NCI-H774 (cell line): ENCODE measurements at regions not wholly inside any gene's neighbourhood (a gene's known extent, or its start where the extent isn't known, plus 50 kb on each side); places are given as distances from the start of the nearest gene placed in this dataset.

ENCODE experiments used
- DNase-seq: peaks from one replicate; lab custom pipeline; 2025; lab: John Stamatoyannopoulos, UW

GRCh38 chr3:82287562-82287961, 526.1 kb upstream of the GBE1 start:
- no peak for DNase-seq

- no peak for DNase-seq
Observed at GRCh38 chr3:82281205-82281604, 519.8 kb upstream of the GBE1 start.

GRCh38 chr3:82276992-82277391, 515.5 kb upstream of the GBE1 start:
- no peak for DNase-seq

GRCh38 chr3:82274897-82275296, 513.5 kb upstream of the GBE1 start:
- no peak for DNase-seq

- no peak for DNase-seq
Observed at GRCh38 chr3:82265747-82266146, 504.3 kb upstream of the GBE1 start.

- DNase-seq: no peak
Observed at GRCh38 chr3:82262193-82262592, 500.7 kb upstream of the GBE1 start.

- no peak for DNase-seq
Observed at GRCh38 chr3:82261637-82262036, 500.2 kb upstream of the GBE1 start.

- DNase-seq: no peak
Observed at GRCh38 chr3:82261013-82261412, 499.6 kb upstream of the GBE1 start.

GRCh38 chr3:82259994-82260393, 498.5 kb upstream of the GBE1 start:
- DNase-seq: no peak

- DNase-seq: peak; percentile 23
Observed at GRCh38 chr3:82240322-82240721, 478.9 kb upstream of the GBE1 start.

GRCh38 chr3:82236257-82236656, 474.8 kb upstream of the GBE1 start:
- no peak for DNase-seq

- no peak for DNase-seq
Observed at GRCh38 chr3:82229397-82229796, 468.0 kb upstream of the GBE1 start.

- DNase-seq: no peak
Observed at GRCh38 chr3:82224661-82225060, 463.2 kb upstream of the GBE1 start.

- no peak for DNase-seq
Observed at GRCh38 chr3:82222401-82222800, 461.0 kb upstream of the GBE1 start.

- no peak for DNase-seq
Observed at GRCh38 chr3:82217571-82217970, 456.1 kb upstream of the GBE1 start.

GRCh38 chr3:82208002-82208710, 446.7 kb upstream of the GBE1 start:
- DNase-seq: no peak

- DNase-seq: no peak
Observed at GRCh38 chr3:82202269-82202668, 440.8 kb upstream of the GBE1 start.

- no peak for DNase-seq
Observed at GRCh38 chr3:82201316-82201715, 439.9 kb upstream of the GBE1 start.

GRCh38 chr3:82198009-82198408, 436.6 kb upstream of the GBE1 start:
- DNase-seq: no peak

- no peak for DNase-seq
Observed at GRCh38 chr3:82196645-82197044, 435.2 kb upstream of the GBE1 start.

- DNase-seq: no peak
Observed at GRCh38 chr3:82194870-82195269, 433.4 kb upstream of the GBE1 start.

GRCh38 chr3:82186017-82186416, 424.6 kb upstream of the GBE1 start:
- no peak for DNase-seq

GRCh38 chr3:82179291-82179690, 417.8 kb upstream of the GBE1 start:
- no peak for DNase-seq

GRCh38 chr3:82178291-82178690, 416.8 kb upstream of the GBE1 start:
- DNase-seq: no peak
